ENCODE measurements at regions not wholly inside any gene's neighbourhood (a gene's known extent, or its start where the extent isn't known, plus 50 kb on each side); places are given as distances from the start of the nearest gene placed in this dataset.

- no peak for DNase-seq (ENCODE audit: low read depth in 2 of 2)
Measured at GRCh38 chr2:6410313-6410712, 455.4 kb downstream of the CMPK2 start.

GRCh38 chr2:6412533-6413091 lies 453.1 kb downstream of the CMPK2 start:
- no peak for DNase-seq (ENCODE audit: low read depth in 2 of 2)

GRCh38 chr2:6417050-6417449 lies 448.7 kb downstream of the CMPK2 start:
- DNase-seq (ENCODE audit: low read depth in 2 of 2), result no peak

- DNase-seq (ENCODE audit: low read depth in 2 of 2), result no peak
Measured at GRCh38 chr2:6418291-6418690, 447.4 kb downstream of the CMPK2 start.

- no peak for DNase-seq (ENCODE audit: low read depth in 2 of 2)
Measured at GRCh38 chr2:6421138-6421730, 444.5 kb downstream of the CMPK2 start.

- DNase-seq (ENCODE audit: low read depth in 2 of 2), result no peak
Measured at GRCh38 chr2:6421888-6422287, 443.8 kb downstream of the CMPK2 start.

- no peak for DNase-seq (ENCODE audit: low read depth in 2 of 2)
Measured at GRCh38 chr2:6423157-6423556, 442.6 kb downstream of the CMPK2 start.

- DNase-seq (ENCODE audit: low read depth in 2 of 2), result no peak
Measured at GRCh38 chr2:6423944-6424343, 441.8 kb downstream of the CMPK2 start.

GRCh38 chr2:6425032-6425431 lies 440.7 kb downstream of the CMPK2 start:
- DNase-seq (ENCODE audit: low read depth in 2 of 2), result no peak

- DNase-seq (ENCODE audit: low read depth in 2 of 2), result no peak
Measured at GRCh38 chr2:6429210-6429986, 436.3 kb downstream of the CMPK2 start.

- DNase-seq (ENCODE audit: low read depth in 2 of 2), result no peak
Measured at GRCh38 chr2:6434438-6434837, 431.3 kb downstream of the CMPK2 start.

GRCh38 chr2:6441800-6442199 lies 423.9 kb downstream of the CMPK2 start:
- no peak for DNase-seq (ENCODE audit: low read depth in 2 of 2)

GRCh38 chr2:6442252-6442985 lies 423.3 kb downstream of the CMPK2 start:
- DNase-seq (ENCODE audit: low read depth in 2 of 2), result no peak

- no peak for DNase-seq (ENCODE audit: low read depth in 2 of 2)
Measured at GRCh38 chr2:6443061-6443823, 422.5 kb downstream of the CMPK2 start.

GRCh38 chr2:6444514-6444913 lies 421.2 kb downstream of the CMPK2 start:
- no peak for DNase-seq (ENCODE audit: low read depth in 2 of 2)

- DNase-seq (ENCODE audit: low read depth in 2 of 2), result no peak
Measured at GRCh38 chr2:6445156-6445555, 420.6 kb downstream of the CMPK2 start.

- no peak for DNase-seq (ENCODE audit: low read depth in 2 of 2)
Measured at GRCh38 chr2:6446938-6447608, 418.6 kb downstream of the CMPK2 start.

GRCh38 chr2:6448893-6449292 lies 416.8 kb downstream of the CMPK2 start:
- DNase-seq (ENCODE audit: low read depth in 2 of 2), result no peak

GRCh38 chr2:6449343-6449742 lies 416.4 kb downstream of the CMPK2 start:
- DNase-seq (ENCODE audit: low read depth in 2 of 2), result no peak

GRCh38 chr2:6452702-6453481 lies 412.8 kb downstream of the CMPK2 start:
- DNase-seq (ENCODE audit: low read depth in 2 of 2), result no peak
